Caco-2 (cell line): ENCODE measurements at regions not wholly inside any gene's neighbourhood (a gene's known extent, or its start where the extent isn't known, plus 50 kb on each side); places are given as distances from the start of the nearest gene placed in this dataset.

ENCODE experiments used
- BruUV-seq: library from RNA; stranded (reverse); fragments of 400-500 nt; replicated peaks from 2 replicates; lab custom pipeline; 2021; lab: Mats Ljungman, UMichigan
- CTCF ChIA-PET: fragments of 300-600 bp; sonication (Branson Sonifier 250); formaldehyde crosslinking; loops from one replicate; lab custom pipeline; 2022; ENCODE audit warnings: antibody characterized with exemption; lab: Charles Lee
- POLR2A ChIA-PET: fragments of 300-600 bp; sonication (Branson Sonifier 250); formaldehyde crosslinking; loops from one replicate; lab custom pipeline; 2022; ENCODE audit warnings: antibody characterized with exemption; lab: Charles Lee
- DNase-seq, 2 experiments: peaks; one replicate each; pipeline versions ENCODE4 v3.0.0 to v3.0.0-alpha.2; 2020 to 2022
- H3K27me3 ChIP-seq: replicated peaks from 2 replicates; pipeline ENCODE4 v1.6.0; 2011; ENCODE audit warnings: low read length; ENCODE audit not compliant: control insufficient read depth, insufficient read depth
- H3K36me3 ChIP-seq: 2 replicates; pipeline ENCODE4 v1.5.1; 2011; ENCODE audit warnings: low read length; ENCODE audit not compliant: control insufficient read depth, insufficient read depth
- H3K4me1 ChIP-seq: fragments of 250-450 bp; sonication (Bioruptor Pico); 2 replicates; pipeline ENCODE4 v1.5.1; 2020; ENCODE audit warnings: mild to moderate bottlenecking
- H3K4me3 ChIP-seq: 2 replicates; pipeline ENCODE4 v1.5.1; 2011; ENCODE audit warnings: low read depth, mild to moderate bottlenecking, control low read depth, low read length
- H3K9me3 ChIP-seq: fragments of 250-450 bp; sonication (Bioruptor Pico); 2 replicates; pipeline ENCODE4 v1.5.1; 2020; ENCODE audit warnings: mild to moderate bottlenecking, moderate library complexity
- H3K27ac Mint-ChIP-seq: one replicate; pipeline ENCODE4 v1.8.0; 2022; ENCODE audit warnings: mixed read lengths; ENCODE audit not compliant: unreplicated experiment
- H3K27me3 Mint-ChIP-seq: one replicate; pipeline ENCODE4 v1.8.0; 2022; ENCODE audit warnings: mixed read lengths; ENCODE audit not compliant: insufficient read depth, unreplicated experiment
- H3K36me3 Mint-ChIP-seq: one replicate; pipeline ENCODE4 v1.8.0; 2022; ENCODE audit warnings: mild to moderate bottlenecking, mixed read lengths; ENCODE audit not compliant: insufficient read depth, unreplicated experiment
- H3K4me1 Mint-ChIP-seq: one replicate; pipeline ENCODE4 v1.8.0; 2022; ENCODE audit warnings: low read depth, mixed read lengths; ENCODE audit not compliant: unreplicated experiment
- H3K4me3 Mint-ChIP-seq: one replicate; pipeline ENCODE4 v1.8.0; 2022; ENCODE audit warnings: mild to moderate bottlenecking, moderate library complexity, mixed read lengths; ENCODE audit not compliant: unreplicated experiment
- H3K9me3 Mint-ChIP-seq: one replicate; pipeline ENCODE4 v1.8.0; 2022; ENCODE audit warnings: mixed read lengths; ENCODE audit not compliant: unreplicated experiment
- intact Hi-C: fragments of 100-400 bp; cut with micrococcal nuclease; formaldehyde crosslinking; loops from one replicate; pipeline ENCODE4 v1.10.0; 2022; ENCODE audit not compliant: unreplicated experiment
- TF ChIP-seq, protein P1 (sequence below), 2 experiments: fragments of 200-600 bp in 1 of 2; IDR thresholded peaks; 1 replicate in 1 of 2; 2 replicates in 1 of 2; pipeline versions ENCODE4 v1.5.1 to v1.8.0; 2011 to 2022; ENCODE audit warnings: antibody characterized with exemption in 1 of 2, control low read depth in 1 of 2, inconsistent platforms in 1 of 2, low read depth in 1 of 2, low read length in 1 of 2, mild to moderate bottlenecking in 1 of 2, moderate library complexity in 1 of 2; ENCODE audit not compliant: insufficient read depth in 1 of 2, severe bottlenecking in 1 of 2, unreplicated experiment in 1 of 2

DNA sequence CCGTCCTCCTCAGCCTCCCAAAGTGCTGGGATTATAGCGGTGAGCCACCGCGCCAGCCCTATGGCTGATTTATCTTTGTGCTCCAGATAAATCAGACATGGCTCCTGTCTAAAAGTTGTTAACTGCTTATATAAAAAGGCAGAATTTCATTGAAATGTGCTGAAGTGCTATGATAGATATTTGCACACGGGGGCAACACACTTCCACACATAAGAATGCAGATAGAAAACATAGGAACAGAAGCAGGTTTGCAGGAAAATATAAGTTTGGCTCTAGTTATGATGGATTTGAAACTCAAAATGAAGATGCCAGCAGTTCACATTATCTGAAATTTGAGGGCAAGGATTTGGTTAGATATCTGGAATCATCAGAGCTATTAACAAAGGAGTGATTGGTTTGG lies 163.1 kb upstream of the SLITRK2 start:
- no peaks in the 10 kb centered on the region for H3K4me1 ChIP-seq
- no peak overlapping the region for H3K4me3 Mint-ChIP-seq
- no peaks in the 10 kb centered on the region for H3K9me3 Mint-ChIP-seq
- no peaks in the 10 kb centered on the region for H3K36me3 Mint-ChIP-seq
- no peaks in the 10 kb centered on the region for H3K27me3 Mint-ChIP-seq
- H3K9me3 ChIP-seq = no peaks in the 10 kb centered on the region
- CTCF ChIA-PET = no interaction called here
- TF ChIP-seq, protein P1, sequence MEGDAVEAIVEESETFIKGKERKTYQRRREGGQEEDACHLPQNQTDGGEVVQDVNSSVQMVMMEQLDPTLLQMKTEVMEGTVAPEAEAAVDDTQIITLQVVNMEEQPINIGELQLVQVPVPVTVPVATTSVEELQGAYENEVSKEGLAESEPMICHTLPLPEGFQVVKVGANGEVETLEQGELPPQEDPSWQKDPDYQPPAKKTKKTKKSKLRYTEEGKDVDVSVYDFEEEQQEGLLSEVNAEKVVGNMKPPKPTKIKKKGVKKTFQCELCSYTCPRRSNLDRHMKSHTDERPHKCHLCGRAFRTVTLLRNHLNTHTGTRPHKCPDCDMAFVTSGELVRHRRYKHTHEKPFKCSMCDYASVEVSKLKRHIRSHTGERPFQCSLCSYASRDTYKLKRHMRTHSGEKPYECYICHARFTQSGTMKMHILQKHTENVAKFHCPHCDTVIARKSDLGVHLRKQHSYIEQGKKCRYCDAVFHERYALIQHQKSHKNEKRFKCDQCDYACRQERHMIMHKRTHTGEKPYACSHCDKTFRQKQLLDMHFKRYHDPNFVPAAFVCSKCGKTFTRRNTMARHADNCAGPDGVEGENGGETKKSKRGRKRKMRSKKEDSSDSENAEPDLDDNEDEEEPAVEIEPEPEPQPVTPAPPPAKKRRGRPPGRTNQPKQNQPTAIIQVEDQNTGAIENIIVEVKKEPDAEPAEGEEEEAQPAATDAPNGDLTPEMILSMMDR (IDR thresholded peaks at IDR 0.05; ENCODE audit: insufficient read depth in 1 of 2, low read depth in 1 of 2, low read length in 1 of 2, severe bottlenecking in 1 of 2, unreplicated experiment in 1 of 2) = no peak
- POLR2A ChIA-PET = no interaction called here
- H3K4me1 Mint-ChIP-seq = no peaks in the 10 kb centered on the region
- no peak overlapping the region for H3K4me3 ChIP-seq
- intact Hi-C loops = no loop called here
- no peak for DNase-seq
- H3K36me3 ChIP-seq = no peaks in the 10 kb centered on the region
- no TSS peak for BruUV-seq
- H3K27ac Mint-ChIP-seq = no peak overlapping the region
- no peaks in the 10 kb centered on the region for H3K27me3 ChIP-seq

DNA sequence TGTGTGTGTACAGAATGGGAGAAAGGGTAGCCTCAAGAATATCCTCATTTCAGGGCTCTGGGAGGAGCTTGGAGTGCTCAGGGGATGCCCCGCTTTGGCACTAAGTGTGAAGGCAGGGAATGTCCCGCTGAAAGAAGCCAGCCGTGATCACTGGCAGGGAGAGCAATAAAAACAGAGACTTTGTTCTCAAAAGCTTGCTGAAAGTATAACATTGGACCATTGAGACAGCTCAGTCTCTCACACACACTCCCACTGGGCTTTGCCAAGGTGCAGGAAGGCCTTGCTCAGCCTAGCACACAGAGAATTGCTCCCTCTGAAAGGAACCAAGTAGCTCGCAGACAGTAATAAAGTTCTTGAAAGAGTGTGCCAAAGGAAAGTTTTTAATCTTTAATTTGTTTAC lies 143.8 kb upstream of the SLITRK2 start:
- Histone ChIP-seq H3K36me3 (no peaks in the 10 kb centered on the region), H3K4me1 (no peaks in the 10 kb centered on the region), H3K4me3 (no peak overlapping the region), H3K9me3 (no peaks in the 10 kb centered on the region), H3K27me3 (no peaks in the 10 kb centered on the region)
- CTCF ChIA-PET = no interaction called here
- TF ChIP-seq, protein P1 (IDR thresholded peaks at IDR 0.05; ENCODE audit: insufficient read depth in 1 of 2, low read depth in 1 of 2, low read length in 1 of 2, severe bottlenecking in 1 of 2, unreplicated experiment in 1 of 2) = no peak
- BruUV-seq = no TSS peak
- Mint-ChIP-seq H3K27ac (no peak overlapping the region), H3K4me3 (no peak overlapping the region), H3K4me1 (no peaks in the 10 kb centered on the region), H3K9me3 (no peaks in the 10 kb centered on the region), H3K27me3 (no peaks in the 10 kb centered on the region), H3K36me3 (no peaks in the 10 kb centered on the region)
- intact Hi-C loops = no loop called here
- POLR2A ChIA-PET = no interaction called here
- no peak for DNase-seq

DNA sequence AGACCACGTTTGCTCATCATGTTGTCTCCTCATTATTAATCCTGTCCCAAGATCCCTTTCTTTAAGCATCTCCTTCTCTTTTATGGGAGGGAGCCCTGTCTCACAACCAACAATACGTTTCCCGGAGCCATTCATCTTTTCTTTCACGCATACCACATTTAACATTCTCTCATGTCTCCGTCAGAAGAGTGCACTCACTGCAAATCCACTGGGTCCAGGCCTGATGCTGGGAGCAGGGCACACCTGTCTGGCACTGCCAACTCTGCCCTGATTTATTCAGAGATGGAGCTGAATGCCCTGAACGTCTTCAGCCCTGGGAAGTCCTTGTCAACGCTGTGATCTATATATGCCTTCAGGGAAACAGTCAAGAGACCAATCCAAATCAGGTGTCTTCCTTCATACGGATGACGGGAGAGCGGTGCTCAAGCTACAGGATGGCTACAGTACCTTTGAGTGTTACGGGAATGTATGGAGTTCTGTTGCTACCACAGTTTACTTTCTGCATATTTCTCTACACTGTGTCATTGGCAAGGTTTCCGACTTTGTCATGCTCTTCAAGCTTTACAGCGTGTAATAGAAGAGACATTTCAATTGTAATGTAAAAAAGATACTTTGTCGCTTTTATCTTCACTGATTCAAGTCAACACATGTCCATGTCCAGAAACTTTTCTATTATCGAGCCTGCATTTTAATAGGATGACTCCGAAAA lies 140.4 kb upstream of the SLITRK2 start:
- H3K4me1 ChIP-seq = no peaks in the 10 kb centered on the region
- H3K4me3 ChIP-seq = no peak overlapping the region
- Mint-ChIP-seq H3K36me3 (no peaks in the 10 kb centered on the region), H3K9me3 (no peaks in the 10 kb centered on the region), H3K27me3 (no peaks in the 10 kb centered on the region), H3K27ac (no peak overlapping the region), H3K4me1 (no peaks in the 10 kb centered on the region), H3K4me3 (no peak overlapping the region)
- TF ChIP-seq, protein P1 (IDR thresholded peaks at IDR 0.05; ENCODE audit: insufficient read depth in 1 of 2, low read depth in 1 of 2, low read length in 1 of 2, severe bottlenecking in 1 of 2, unreplicated experiment in 1 of 2) = no peak
- CTCF ChIA-PET = no interaction called here
- no peaks in the 10 kb centered on the region for H3K36me3 ChIP-seq
- no TSS peak for BruUV-seq
- H3K27me3 ChIP-seq = no peaks in the 10 kb centered on the region
- no peaks in the 10 kb centered on the region for H3K9me3 ChIP-seq
- intact Hi-C loops = no loop called here
- POLR2A ChIA-PET = no interaction called here
- no peak for DNase-seq
